ENCODE measurements at regions not wholly inside any gene's neighbourhood (a gene's known extent, or its start where the extent isn't known, plus 50 kb on each side); places are given as distances from the start of the nearest gene placed in this dataset.

- Histone ChIP-seq H2AFZ (no peak overlapping the region), H3K9me2 (ENCODE audit: insufficient read depth) (no peaks in the 10 kb centered on the region), H3K27ac (ENCODE audit: low read depth) (no peak overlapping the region), H3K79me2 (replicated peaks; ENCODE audit: insufficient read depth) (no peaks in the 10 kb centered on the region), H3K4me3 (no peak overlapping the region), H3K4me1 (ENCODE audit: insufficient read depth) (peaks cover 9% of the 10 kb centered on the region), H3K4me2 (no peak overlapping the region), H3K27me3 (ENCODE audit: insufficient read depth) (no peaks in the 10 kb centered on the region), H3K36me3 (ENCODE audit: insufficient read depth) (no peaks in the 10 kb centered on the region), H4K20me1 (replicated peaks; ENCODE audit: insufficient read depth) (no peaks in the 10 kb centered on the region), H3F3A (replicated peaks; ENCODE audit: low read depth) (no peaks in the 10 kb centered on the region)
- Mint-ChIP-seq H3K4me3 (no peak overlapping the region), H3K27me3 (ENCODE audit: insufficient read depth, low read depth, poor library complexity) (no peaks in the 10 kb centered on the region), H3K9me3 (no peaks in the 10 kb centered on the region), H3K4me1 (peaks cover 7% of the 10 kb centered on the region; the same call in 2 of the 3 replicates), H3K27ac (no peak overlapping the region), H3K36me3 (ENCODE audit: low read depth) (no peaks in the 10 kb centered on the region)
- no peak for DNase-seq (ENCODE audit: low spot score)
- no peak for TF ChIP-seq ZNF114 (CRISPR knock-in tag; IDR thresholded peaks at IDR 0.05)
- no peak for TF ChIP-seq EZH2 (IDR thresholded peaks at IDR 0.05; ENCODE audit: low read depth, unreplicated experiment)
- no peak for TF ChIP-seq ETS1 (IDR thresholded peaks at IDR 0.05)
- ATAC-seq, result no peak
These were observed 970.8 kb downstream of the PLOD2 start for GRCh38 chr3:145190138-145190537.

GRCh38 chr3:145190761-145191160 is 970.2 kb downstream of the PLOD2 start:
- Histone ChIP-seq H3K36me3 (ENCODE audit: insufficient read depth) (no peaks in the 10 kb centered on the region), H3F3A (replicated peaks; ENCODE audit: low read depth) (no peaks in the 10 kb centered on the region), H3K4me3 (no peak overlapping the region), H4K20me1 (replicated peaks; ENCODE audit: insufficient read depth) (no peaks in the 10 kb centered on the region), H3K27me3 (ENCODE audit: insufficient read depth) (no peaks in the 10 kb centered on the region), H3K4me1 (ENCODE audit: insufficient read depth) (peaks cover 9% of the 10 kb centered on the region), H2AFZ (no peak overlapping the region), H3K9me2 (ENCODE audit: insufficient read depth) (no peaks in the 10 kb centered on the region), H3K27ac (ENCODE audit: low read depth) (no peak overlapping the region), H3K4me2 (no peak overlapping the region), H3K79me2 (replicated peaks; ENCODE audit: insufficient read depth) (no peaks in the 10 kb centered on the region)
- no peak for DNase-seq (ENCODE audit: low spot score)
- H3K27ac Mint-ChIP-seq, result no peak overlapping the region
- no peaks in the 10 kb centered on the region for H3K9me3 Mint-ChIP-seq
- no peak for ATAC-seq
- no peaks in the 10 kb centered on the region for H3K27me3 Mint-ChIP-seq (ENCODE audit: insufficient read depth, low read depth, poor library complexity)
- no peak for TF ChIP-seq POLR2AphosphoS5 (IDR thresholded peaks at IDR 0.05; ENCODE audit: low read depth)
- no peak for TF ChIP-seq REST (IDR thresholded peaks at IDR 0.05; ENCODE audit: unreplicated experiment)
- TF ChIP-seq ETS1 (IDR thresholded peaks at IDR 0.05), result no peak
- TF ChIP-seq CREB1 (CRISPR knock-in tag; IDR thresholded peaks at IDR 0.05; ENCODE audit: low read depth), result no peak
- TF ChIP-seq ZNF331 (CRISPR knock-in tag; IDR thresholded peaks at IDR 0.05; ENCODE audit: low read depth), result no peak
- H3K36me3 Mint-ChIP-seq (ENCODE audit: low read depth), result no peaks in the 10 kb centered on the region
- no peak overlapping the region for H3K4me3 Mint-ChIP-seq
- peaks cover 7% of the 10 kb centered on the region; the same call in 2 of the 3 replicates for H3K4me1 Mint-ChIP-seq
